WERI-Rb-1 (cell line): ENCODE measurements at regions not wholly inside any gene's neighbourhood (a gene's known extent, or its start where the extent isn't known, plus 50 kb on each side); places are given as distances from the start of the nearest gene placed in this dataset.

Experiments used
- DNase-seq: peaks from one replicate; pipeline ENCODE4 v3.0.0-alpha.2; 2020
- H3K27ac ChIP-seq: fragments of 250-450 bp; sonication (Bioruptor Pico); 2 replicates; pipeline ENCODE4 v1.5.1; 2020; ENCODE audit warnings: mild to moderate bottlenecking, moderate library complexity
- H3K27me3 ChIP-seq: fragments of 250-450 bp; sonication (Bioruptor Pico); 2 replicates; pipeline ENCODE4 v1.5.1; 2021; ENCODE audit warnings: mild to moderate bottlenecking, low read depth, moderate library complexity; ENCODE audit not compliant: insufficient read depth, severe bottlenecking
- H3K36me3 ChIP-seq: fragments of 250-450 bp; sonication (Bioruptor Pico); 2 replicates; pipeline ENCODE4 v1.5.1; 2020; ENCODE audit warnings: mild to moderate bottlenecking, moderate library complexity
- H3K4me3 ChIP-seq: 2 replicates; pipeline ENCODE4 v1.5.1; 2011; ENCODE audit warnings: low read depth, mild to moderate bottlenecking, control low read depth, low read length
- H3K9me3 ChIP-seq: fragments of 250-450 bp; sonication (Bioruptor Pico); 2 replicates; pipeline ENCODE4 v1.5.1; 2021; ENCODE audit warnings: mild to moderate bottlenecking, moderate library complexity; ENCODE audit not compliant: severe bottlenecking
- TF ChIP-seq, protein P1 (sequence below): IDR thresholded peaks from 2 replicates; pipeline ENCODE4 v1.5.1; 2011; ENCODE audit warnings: low read depth, mild to moderate bottlenecking, control low read depth, inconsistent platforms, low read length

DNA sequence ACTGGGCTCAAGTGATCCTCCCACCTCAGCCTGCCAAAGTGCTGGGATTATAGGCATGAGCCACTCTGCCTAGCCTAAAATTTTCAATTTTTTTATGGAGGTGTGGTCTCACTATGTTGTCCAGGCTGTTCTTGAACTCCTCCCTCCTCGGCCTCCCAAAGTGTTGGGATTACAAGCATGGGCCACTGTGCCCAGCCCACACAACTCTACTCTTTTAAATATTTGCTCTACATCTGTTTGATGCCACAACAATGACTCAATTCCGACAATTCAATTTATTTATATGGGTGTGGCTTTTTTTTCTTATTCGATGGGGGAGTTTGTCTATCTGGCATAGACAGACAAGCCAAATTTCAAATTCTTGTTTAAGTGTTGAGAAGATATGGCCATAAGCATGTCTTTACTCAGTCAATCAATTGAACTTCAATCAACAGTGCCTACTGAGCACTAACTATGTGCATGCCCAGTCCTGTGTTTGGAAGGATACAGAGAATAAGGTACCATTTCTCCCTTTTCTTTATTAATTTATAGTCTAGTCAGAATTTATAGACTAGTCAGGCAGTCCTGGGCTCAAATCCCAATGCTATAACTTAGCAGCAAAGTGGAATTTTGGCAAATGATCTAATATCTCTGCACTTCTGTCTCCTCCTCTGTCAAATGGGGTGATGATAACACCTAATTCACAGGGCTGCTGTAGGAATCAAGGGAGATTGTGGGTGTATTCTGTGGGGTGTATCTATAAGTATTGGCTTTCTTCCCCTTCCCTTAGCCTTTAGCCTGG, 54.6 kb upstream of the PIAS1 start:
- H3K27ac ChIP-seq = no peak overlapping the region
- TF ChIP-seq, protein P1, sequence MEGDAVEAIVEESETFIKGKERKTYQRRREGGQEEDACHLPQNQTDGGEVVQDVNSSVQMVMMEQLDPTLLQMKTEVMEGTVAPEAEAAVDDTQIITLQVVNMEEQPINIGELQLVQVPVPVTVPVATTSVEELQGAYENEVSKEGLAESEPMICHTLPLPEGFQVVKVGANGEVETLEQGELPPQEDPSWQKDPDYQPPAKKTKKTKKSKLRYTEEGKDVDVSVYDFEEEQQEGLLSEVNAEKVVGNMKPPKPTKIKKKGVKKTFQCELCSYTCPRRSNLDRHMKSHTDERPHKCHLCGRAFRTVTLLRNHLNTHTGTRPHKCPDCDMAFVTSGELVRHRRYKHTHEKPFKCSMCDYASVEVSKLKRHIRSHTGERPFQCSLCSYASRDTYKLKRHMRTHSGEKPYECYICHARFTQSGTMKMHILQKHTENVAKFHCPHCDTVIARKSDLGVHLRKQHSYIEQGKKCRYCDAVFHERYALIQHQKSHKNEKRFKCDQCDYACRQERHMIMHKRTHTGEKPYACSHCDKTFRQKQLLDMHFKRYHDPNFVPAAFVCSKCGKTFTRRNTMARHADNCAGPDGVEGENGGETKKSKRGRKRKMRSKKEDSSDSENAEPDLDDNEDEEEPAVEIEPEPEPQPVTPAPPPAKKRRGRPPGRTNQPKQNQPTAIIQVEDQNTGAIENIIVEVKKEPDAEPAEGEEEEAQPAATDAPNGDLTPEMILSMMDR = no peak
- H3K9me3 ChIP-seq = peaks cover 3% of the 10 kb centered on the region
- no peaks in the 10 kb centered on the region for H3K36me3 ChIP-seq
- no peak overlapping the region for H3K4me3 ChIP-seq
- H3K27me3 ChIP-seq = no peaks in the 10 kb centered on the region
- no peak for DNase-seq

DNA sequence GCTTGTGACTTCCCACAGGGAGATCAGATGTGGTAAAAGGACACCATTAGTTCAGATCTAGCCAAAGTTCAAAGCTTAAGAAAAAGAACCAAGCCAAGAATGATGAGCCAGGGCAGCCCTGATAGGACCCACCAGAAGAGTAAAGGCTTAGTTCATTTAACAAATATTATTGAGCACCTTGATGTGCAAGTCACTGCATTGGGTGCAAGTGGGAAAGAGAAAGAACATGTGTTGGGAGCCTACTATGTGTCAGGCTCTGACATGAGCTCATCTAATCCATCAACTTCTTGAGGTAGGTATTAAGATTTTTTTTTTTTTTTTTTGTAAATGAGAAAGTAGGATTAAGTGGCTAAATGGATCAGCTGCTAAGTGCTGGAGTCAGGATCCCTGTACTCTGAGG, 53.4 kb upstream of the PIAS1 start:
- Histone ChIP-seq H3K9me3 (peaks cover 3% of the 10 kb centered on the region), H3K36me3 (no peaks in the 10 kb centered on the region), H3K4me3 (no peak overlapping the region), H3K27me3 (no peaks in the 10 kb centered on the region), H3K27ac (no peak overlapping the region)
- TF ChIP-seq, protein P1 = no peak
- no peak for DNase-seq

DNA sequence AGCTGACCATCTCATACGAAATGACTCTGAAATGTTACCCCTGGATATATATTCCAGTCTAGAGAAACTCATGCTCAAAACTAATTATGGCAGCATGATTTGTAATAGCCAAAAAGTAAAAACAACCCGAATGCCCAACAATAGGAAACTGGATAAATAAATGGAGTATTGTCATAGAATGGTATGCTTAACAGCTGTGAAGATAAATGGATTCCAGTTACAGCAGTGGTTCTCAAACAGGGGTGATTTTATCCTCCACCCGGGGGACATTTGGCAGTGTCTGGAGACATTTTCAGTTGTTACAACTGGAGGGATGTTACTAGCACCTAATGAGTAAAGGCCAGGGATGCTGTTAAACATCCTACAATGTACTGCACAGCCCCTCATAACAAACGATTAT, 52.3 kb upstream of the PIAS1 start:
- peaks cover 3% of the 10 kb centered on the region for H3K9me3 ChIP-seq
- TF ChIP-seq, protein P1 = no peak
- no peak overlapping the region for H3K4me3 ChIP-seq
- no peak for DNase-seq
- H3K27me3 ChIP-seq = no peaks in the 10 kb centered on the region
- no peaks in the 10 kb centered on the region for H3K36me3 ChIP-seq
- no peak overlapping the region for H3K27ac ChIP-seq

DNA sequence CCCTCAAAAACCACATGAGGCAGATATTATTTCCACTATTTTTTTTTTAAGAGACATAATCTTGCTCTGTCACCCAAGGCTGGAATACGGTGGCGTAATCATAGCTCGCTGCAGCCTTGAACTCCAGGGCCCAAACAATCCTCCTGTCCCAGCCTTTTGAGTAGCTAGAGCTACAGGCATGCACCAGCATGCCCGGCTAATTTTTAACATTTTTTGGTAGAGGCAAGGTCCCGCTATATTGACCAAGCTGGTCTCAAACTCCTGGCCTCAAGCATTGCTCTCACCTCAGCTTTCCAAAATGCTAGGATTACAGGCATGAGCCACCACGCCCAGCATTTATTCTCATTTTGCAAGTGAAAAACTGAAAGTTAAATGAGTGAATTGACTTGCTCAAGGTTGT, 50.8 kb upstream of the PIAS1 start:
- no peak overlapping the region for H3K27ac ChIP-seq
- H3K36me3 ChIP-seq = no peaks in the 10 kb centered on the region
- H3K4me3 ChIP-seq = no peak overlapping the region
- TF ChIP-seq, protein P1 = no peak
- H3K27me3 ChIP-seq = no peaks in the 10 kb centered on the region
- DNase-seq = no peak
- H3K9me3 ChIP-seq = peaks cover 6% of the 10 kb centered on the region
